SK-N-SH (cell line): ENCODE measurements at regions not wholly inside any gene's neighbourhood (a gene's known extent, or its start where the extent isn't known, plus 50 kb on each side); places are given as distances from the start of the nearest gene placed in this dataset.
A peak's percentile ranks its signal among the peaks of the same experiment; 100 is the strongest.

Experiments
- CTCF ChIA-PET: fragments of 300-600, 350-600 bp; formaldehyde crosslinking; extraction: SDS; loops from one replicate; lab custom pipeline; 2021; lab: Yijun Ruan, JAX
- POLR2A ChIA-PET: fragments of 350-600 bp; sonication (Branson Sonifier 250); formaldehyde crosslinking; extraction: SDS; loops from one replicate; lab custom pipeline; 2020; ENCODE audit warnings: antibody characterized with exemption, inconsistent platforms; lab: Yijun Ruan, JAX
- DNase-seq: peaks from one replicate; pipeline ENCODE4 v3.0.0; 2012
- H2AFZ ChIP-seq: fragments of 200-600 bp; sonication (generic); 2 replicates; pipeline ENCODE4 v1.8.1; 2016; ENCODE audit warnings: antibody characterized with exemption, mild to moderate bottlenecking, low read depth
- H3F3A ChIP-seq: fragments of 200-600 bp; sonication (generic); replicated peaks from 2 replicates; pipeline ENCODE3; 2016; ENCODE audit warnings: antibody characterized with exemption, mild to moderate bottlenecking; ENCODE audit not compliant: insufficient read depth
- H3K27ac ChIP-seq, 2 experiments: fragments of 200-500 bp in 1 of 2; fragments of 200-600 bp in 1 of 2; sonication (Bioruptor generic) in 1 of 2; sonication (generic), shearing (Covaris generic) in 1 of 2; 2 replicates each; pipeline versions ENCODE4 v1.5.1 to v1.6.1; 2014 to 2016; ENCODE audit warnings: low read depth in 2 of 2, inconsistent platforms in 1 of 2, low read length in 1 of 2, mild to moderate bottlenecking in 1 of 2, mixed read lengths in 1 of 2
- H3K27me3 ChIP-seq: fragments of 200-600 bp; sonication (generic), shearing (Covaris generic); 2 replicates; pipeline ENCODE4 v1.6.1; 2016; ENCODE audit warnings: mixed run types; ENCODE audit not compliant: insufficient read depth
- H3K36me3 ChIP-seq, 2 experiments: fragments of 200-500 bp in 1 of 2; fragments of 200-600 bp in 1 of 2; sonication (Bioruptor generic) in 1 of 2; sonication (generic) in 1 of 2; replicated peaks in 1 of 2; 2 replicates each; pipeline versions ENCODE3 to v1.5.1; 2014 to 2016; ENCODE audit warnings: low read length in 1 of 2, mild to moderate bottlenecking in 1 of 2; ENCODE audit not compliant: insufficient read depth in 2 of 2, control insufficient read depth in 1 of 2
- H3K4me1 ChIP-seq, 2 experiments: fragments of 200-500 bp in 1 of 2; fragments of 200-600 bp in 1 of 2; sonication (Bioruptor generic) in 1 of 2; sonication (generic), shearing (Covaris generic) in 1 of 2; 2 replicates each; pipeline versions ENCODE4 v1.5.1 to v1.6.1; 2014 to 2016; ENCODE audit warnings: low read depth in 1 of 2, low read length in 1 of 2, mixed run types in 1 of 2; ENCODE audit not compliant: insufficient read depth in 2 of 2, control insufficient read depth in 1 of 2
- H3K4me2 ChIP-seq: fragments of 200-600 bp; sonication (generic), shearing (Covaris generic); 2 replicates; pipeline ENCODE4 v1.6.1; 2017; ENCODE audit warnings: mixed run types
- H3K4me3 ChIP-seq, 2 experiments: fragments of 200-500 bp in 1 of 2; fragments of 200-600 bp in 1 of 2; sonication (Bioruptor generic) in 1 of 2; sonication (generic), shearing (Covaris generic) in 1 of 2; 2 replicates each; pipeline versions ENCODE4 v1.5.1 to v1.8.1; 2014 to 2016; ENCODE audit warnings: low read depth in 2 of 2, inconsistent platforms in 1 of 2, low read length in 1 of 2, mild to moderate bottlenecking in 1 of 2, mixed read lengths in 1 of 2, moderate library complexity in 1 of 2
- H3K79me2 ChIP-seq: fragments of 200-600 bp; sonication (generic); 2 replicates; pipeline ENCODE4 v1.8.1; 2017; ENCODE audit warnings: mild to moderate bottlenecking; ENCODE audit not compliant: insufficient read depth
- H3K9ac ChIP-seq: fragments of 200-600 bp; sonication (generic); 2 replicates; pipeline ENCODE4 v1.6.1; 2017; ENCODE audit warnings: mixed run types
- H3K9me2 ChIP-seq: fragments of 200-600 bp; sonication (generic); 2 replicates; pipeline ENCODE4 v1.6.1; 2017; ENCODE audit warnings: mixed run types
- H3K9me3 ChIP-seq: fragments of 200-600 bp; sonication (generic); 2 replicates; pipeline ENCODE4 v1.6.1; 2017; ENCODE audit warnings: mixed run types, mild to moderate bottlenecking, moderate library complexity
- H4K20me1 ChIP-seq: fragments of 200-600 bp; sonication (generic); 2 replicates; pipeline ENCODE4 v1.6.1; 2017; ENCODE audit warnings: mild to moderate bottlenecking, mixed run types; ENCODE audit not compliant: insufficient read depth
- CHD2 ChIP-seq: fragments of 150-350 bp; IDR thresholded peaks from 2 replicates; pipeline ENCODE4 v1.6.1; 2018; ENCODE audit warnings: low read length; ENCODE audit not compliant: partially characterized antibody
- EP300 ChIP-seq, 2 experiments: IDR thresholded peaks; 2 replicates each; pipeline versions ENCODE4 v1.4.0 to v1.6.1; 2012; ENCODE audit warnings: borderline replicate concordance in 1 of 2, low read depth in 1 of 2, low read length in 1 of 2
- FOXJ3 ChIP-seq: sonication (generic); formaldehyde crosslinking; IDR thresholded peaks from 2 replicates; pipeline ENCODE4 v1.5.1; 2020; ENCODE audit warnings: mild to moderate bottlenecking, missing genetic modification reagents
- GABPA ChIP-seq: IDR thresholded peaks from 2 replicates; pipeline ENCODE4 v1.4.0; 2012; ENCODE audit warnings: low read depth, mild to moderate bottlenecking
- MAX ChIP-seq: IDR thresholded peaks from 2 replicates; pipeline ENCODE4 v1.4.0; 2012; ENCODE audit warnings: low read depth
- NFIC ChIP-seq: IDR thresholded peaks from 2 replicates; pipeline ENCODE4 v1.4.0; 2012; ENCODE audit warnings: borderline replicate concordance
- NRF1 ChIP-seq: IDR thresholded peaks from 2 replicates; pipeline ENCODE4 v1.6.1; 2012; ENCODE audit warnings: low read depth, mild to moderate bottlenecking, low read length
- RAD21 ChIP-seq: IDR thresholded peaks from 2 replicates; pipeline ENCODE4 v1.6.1; 2012; ENCODE audit warnings: mild to moderate bottlenecking, low read length
- RCOR1 ChIP-seq: fragments of 150-350 bp; IDR thresholded peaks from 2 replicates; pipeline ENCODE4 v1.6.1; 2017; ENCODE audit warnings: antibody characterized with exemption, low read length
- RXRA ChIP-seq: IDR thresholded peaks from 2 replicates; pipeline ENCODE4 v1.4.0; 2012; ENCODE audit warnings: low read depth, mild to moderate bottlenecking, borderline replicate concordance
- SIN3A ChIP-seq: IDR thresholded peaks from 2 replicates; pipeline ENCODE4 v1.6.1; 2012; ENCODE audit warnings: low read depth, mild to moderate bottlenecking, low read length, moderate library complexity, borderline replicate concordance
- SMC3 ChIP-seq: IDR thresholded peaks from 2 replicates; pipeline ENCODE4 v1.6.1; 2012; ENCODE audit warnings: low read depth, low read length, improper control_type of control experiment
- TCF12 ChIP-seq: IDR thresholded peaks from 2 replicates; pipeline ENCODE4 v1.4.0; 2012
- TEAD4 ChIP-seq: IDR thresholded peaks from 2 replicates; pipeline ENCODE4 v1.4.0; 2012; ENCODE audit warnings: mild to moderate bottlenecking, borderline replicate concordance; ENCODE audit not compliant: insufficient read depth
- USF1 ChIP-seq: IDR thresholded peaks from 2 replicates; pipeline ENCODE4 v1.4.0; 2012; ENCODE audit warnings: low read depth, borderline replicate concordance
- USF2 ChIP-seq: fragments of 150-350 bp; IDR thresholded peaks from 2 replicates; pipeline ENCODE4 v1.6.1; 2017; ENCODE audit warnings: antibody characterized with exemption, low read length, low read depth, borderline replicate concordance
- WGBS: methylation state at CpG from one replicate; pipeline ENCODE4 v1.1.6; 2017; ENCODE audit warnings: low lambda C conversion rate; 5-methylcytosine and 5-hydroxymethylcytosine counted together

GRCh38 chr12:126431767-126432166 is 1366.5 kb downstream of the AACS start:
- H3K27ac ChIP-seq, result no peak overlapping the region
- H3K9me3 ChIP-seq, result no peaks in the 10 kb centered on the region
- H3K4me1 ChIP-seq, result peaks cover 0 to 3% of the 10 kb centered on the region in 2 experiments; a peak in 1 of 4 replicates
- no peak overlapping the region for H3K9ac ChIP-seq
- DNase-seq, result no peak
- H3K79me2 ChIP-seq, result no peaks in the 10 kb centered on the region
- no peak overlapping the region for H3K4me2 ChIP-seq
- ChIA-PET POLR2A (no interaction called here), CTCF (no interaction called here)
- no peak overlapping the region for H3K4me3 ChIP-seq
- no peak overlapping the region for H2AFZ ChIP-seq
- H3K9me2 ChIP-seq, result no peaks in the 10 kb centered on the region
- H3K36me3 ChIP-seq, result no peaks in the 10 kb centered on the region
- no peaks in the 10 kb centered on the region for H3K27me3 ChIP-seq
- no peaks in the 10 kb centered on the region for H4K20me1 ChIP-seq
- WGBS, result 74% methylated on average over 6 of the region's 6 CpGs
- no peak for TF ChIP-seq RAD21
- no peak for TF ChIP-seq USF1
- no peak for TF ChIP-seq NRF1
- TF ChIP-seq CHD2, result no peak
- no peak for TF ChIP-seq EP300 (IDR thresholded peaks at IDR 0.05; ENCODE audit: borderline replicate concordance in 1 of 2, low read depth in 1 of 2, low read length in 1 of 2)
- TF ChIP-seq SIN3A, result no peak
- no peak for TF ChIP-seq FOXJ3
- no peak for TF ChIP-seq NFIC
- no peak for TF ChIP-seq TEAD4
- no peak for TF ChIP-seq GABPA
- no peak for TF ChIP-seq SMC3
- no peak for TF ChIP-seq RXRA
- no peaks in the 10 kb centered on the region for H3F3A ChIP-seq

- Histone ChIP-seq H3F3A (no peaks in the 10 kb centered on the region), H4K20me1 (no peaks in the 10 kb centered on the region)
- CTCF ChIA-PET, result no interaction called here
These were observed 1367.5 kb downstream of the AACS start for GRCh38 chr12:126432780-126433179.

More at GRCh38 chr12:126432780-126433179, 1367.5 kb downstream of the AACS start:
- H3K9me2 ChIP-seq, result no peaks in the 10 kb centered on the region
- TF ChIP-seq RAD21 (no peak), TCF12 (peak; percentile 63; the same call in 1 of the 2 replicates), RCOR1 (no peak), USF2 (no peak), MAX (no peak)
- H3K36me3 ChIP-seq, result no peaks in the 10 kb centered on the region
- H3K9me3 ChIP-seq, result no peaks in the 10 kb centered on the region
- 20% methylated on average over 1 of the region's 1 CpG for WGBS
- no peak overlapping the region for H3K4me3 ChIP-seq
- no peaks in the 10 kb centered on the region for H3K27me3 ChIP-seq
- no peaks in the 10 kb centered on the region for H3K79me2 ChIP-seq
- no peak overlapping the region for H3K4me2 ChIP-seq
- H2AFZ ChIP-seq, result no peak overlapping the region
- POLR2A ChIA-PET, result no interaction called here
- no peak overlapping the region for H3K9ac ChIP-seq
- H3K4me1 ChIP-seq, result peaks cover 0 to 3% of the 10 kb centered on the region in 2 experiments; a peak in 1 of 4 replicates
- no peak overlapping the region for H3K27ac ChIP-seq
- DNase-seq, result no peak
